NOMO-1 (cell line): ENCODE measurements at regions not wholly inside any gene's neighbourhood (a gene's known extent, or its start where the extent isn't known, plus 50 kb on each side); places are given as distances from the start of the nearest gene placed in this dataset.

Experiments
- DNase-seq, 2 experiments: peaks; one replicate each; lab custom pipeline; 2025; ENCODE audit not compliant: unreplicated experiment in 2 of 2; lab: John Stamatoyannopoulos, UW

DNA sequence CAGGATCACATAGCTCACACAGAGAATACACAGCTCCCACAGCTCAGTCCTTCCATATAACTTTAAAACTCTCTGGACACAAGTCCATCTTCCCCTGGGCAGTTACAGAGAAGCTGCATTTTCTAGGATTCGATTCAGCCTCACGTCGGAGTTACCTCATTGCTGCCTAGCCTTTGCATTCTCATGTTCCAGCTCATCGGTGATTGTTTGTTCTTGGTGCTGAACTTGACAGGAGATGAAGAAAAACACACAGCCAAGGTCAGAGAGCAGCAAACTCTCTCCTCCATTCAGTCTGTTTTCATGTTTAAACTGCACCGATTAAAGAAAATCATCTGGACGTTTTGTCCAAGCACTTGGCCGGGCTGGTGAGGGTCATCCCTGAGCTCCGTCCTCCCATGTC, 375.5 kb upstream of the CFAP20DC start:
- DNase-seq = no peak

DNA sequence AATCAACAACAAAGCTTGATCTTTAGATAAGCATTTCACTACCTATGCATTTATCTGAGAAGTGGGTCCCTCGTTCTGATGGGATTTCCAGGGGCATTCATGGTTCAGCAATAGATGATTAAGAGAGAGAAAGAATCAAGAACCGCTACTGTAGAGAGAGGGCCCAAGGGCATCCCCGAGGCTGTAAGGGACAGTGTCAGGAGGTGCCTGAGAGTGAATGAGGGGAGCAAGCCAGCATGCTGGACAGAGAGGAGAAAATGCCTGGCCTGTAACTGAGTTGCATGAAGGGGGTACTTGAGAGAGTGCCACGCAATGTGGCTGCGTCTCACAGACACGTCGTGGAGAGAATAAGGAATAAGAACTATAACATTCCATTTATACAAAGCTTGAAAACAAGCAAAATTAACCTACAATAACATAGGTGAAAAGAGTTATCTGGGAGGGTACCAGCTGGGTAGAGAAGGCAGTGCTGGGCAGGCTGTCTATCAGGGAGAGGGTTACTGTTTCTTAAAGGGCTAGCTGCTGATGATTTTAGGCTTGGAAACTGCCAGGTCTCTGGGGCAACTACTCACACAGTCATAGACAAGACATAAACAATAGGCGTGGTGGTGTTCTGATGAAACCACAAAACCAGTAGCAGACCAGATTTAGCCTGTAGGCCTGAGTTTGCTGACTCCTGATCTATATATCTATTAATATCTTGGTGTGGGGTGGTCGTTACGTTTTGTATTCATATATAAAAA, 374.6 kb upstream of the CFAP20DC start:
- peak; percentile 15 to 64 for DNase-seq

DNA sequence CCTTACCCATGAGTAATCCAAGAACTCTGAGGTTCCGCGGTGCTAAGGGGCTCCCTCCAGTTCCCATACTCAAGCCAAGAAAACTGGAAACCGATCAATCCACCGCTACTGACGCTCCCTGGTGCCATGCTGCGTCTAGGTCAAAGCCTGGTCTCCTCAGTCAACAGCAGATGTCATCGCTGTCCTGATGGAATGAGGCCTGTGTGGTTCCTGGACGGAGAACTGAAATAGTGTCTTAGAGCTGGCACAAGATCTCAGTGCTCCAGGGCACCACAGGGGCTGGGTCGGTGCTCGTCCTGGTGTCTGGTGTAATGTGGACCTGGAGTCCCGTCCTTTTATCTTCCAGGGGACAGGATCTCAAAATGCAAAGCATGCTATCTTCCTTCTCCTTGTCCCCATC, 373.9 kb upstream of the CFAP20DC start:
- no peak for DNase-seq

DNA sequence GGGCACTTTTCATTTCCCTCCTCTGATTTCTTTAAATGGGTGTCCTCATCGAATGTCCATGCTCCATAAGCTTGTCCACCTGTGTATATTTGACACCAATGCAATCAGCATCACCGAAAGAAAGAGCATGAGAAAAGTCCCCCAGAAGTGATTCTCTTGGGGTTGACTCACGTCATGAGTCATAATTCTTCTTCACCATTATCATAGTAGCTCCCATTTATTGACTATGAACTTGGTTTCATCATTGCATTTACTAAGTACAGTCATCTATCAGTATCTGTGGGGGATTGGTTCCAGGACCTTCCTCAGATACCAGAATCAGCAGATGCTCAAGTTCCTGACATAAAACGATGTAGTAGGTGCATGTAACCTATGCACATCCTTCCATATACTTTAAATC, 372.5 kb upstream of the CFAP20DC start:
- DNase-seq = no peak

DNA sequence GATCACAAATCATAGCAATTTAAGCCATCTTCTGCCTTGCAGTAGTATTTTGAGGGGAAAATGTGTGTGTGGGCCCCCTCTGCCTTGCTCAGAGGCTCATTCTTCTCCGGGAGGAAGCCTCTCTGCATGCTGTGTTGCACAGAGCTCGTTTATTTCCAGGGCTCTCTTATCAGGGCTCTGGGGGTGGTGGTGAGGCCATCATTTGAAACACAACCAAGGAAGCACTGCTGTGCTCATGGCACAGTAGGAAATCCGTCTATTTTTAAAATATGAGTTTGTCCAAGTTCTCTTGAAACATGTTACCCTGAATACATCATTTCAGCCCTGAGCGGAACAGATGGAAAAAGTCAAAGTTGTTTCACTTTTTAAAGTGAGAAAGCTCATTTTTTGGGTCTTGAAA, 369.0 kb upstream of the CFAP20DC start:
- DNase-seq = no peak

DNA sequence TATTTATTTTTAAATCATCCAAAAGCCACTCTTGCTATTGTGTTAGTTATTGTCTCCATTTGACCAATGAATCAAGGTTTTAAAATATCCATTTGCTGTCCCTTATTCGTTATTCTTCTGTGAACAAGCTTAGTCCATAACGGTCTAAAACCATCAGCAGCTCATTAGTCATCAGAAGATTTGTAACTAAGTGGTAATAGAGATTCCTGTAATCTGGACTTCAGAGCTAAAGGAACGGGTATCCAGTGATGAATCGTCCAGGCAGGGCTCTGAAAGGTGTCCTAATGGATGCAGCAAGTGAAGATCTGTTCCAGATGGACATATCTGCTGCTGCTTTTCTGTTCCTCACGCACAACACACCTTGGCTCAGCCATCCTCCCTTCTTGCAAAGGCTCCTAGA, 362.7 kb upstream of the CFAP20DC start:
- no peak for DNase-seq

DNA sequence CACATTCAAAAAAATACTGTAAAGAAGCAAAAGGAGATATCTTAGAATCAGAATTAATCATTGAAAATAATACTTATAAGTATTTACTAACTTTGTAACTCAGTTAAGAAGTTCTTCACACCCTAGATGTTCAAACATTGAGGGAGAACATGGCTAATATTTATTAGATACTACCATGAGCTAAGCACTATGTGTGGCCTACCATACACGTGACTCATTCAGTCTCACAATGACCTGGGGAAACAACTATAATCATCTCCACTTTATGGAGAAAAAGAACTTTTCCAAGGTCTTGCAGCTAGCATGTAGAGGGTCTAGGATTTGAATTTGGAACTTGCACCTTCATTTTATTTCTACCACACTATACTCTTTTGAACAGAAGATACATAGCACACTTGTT, 361.9 kb upstream of the CFAP20DC start:
- no peak for DNase-seq

DNA sequence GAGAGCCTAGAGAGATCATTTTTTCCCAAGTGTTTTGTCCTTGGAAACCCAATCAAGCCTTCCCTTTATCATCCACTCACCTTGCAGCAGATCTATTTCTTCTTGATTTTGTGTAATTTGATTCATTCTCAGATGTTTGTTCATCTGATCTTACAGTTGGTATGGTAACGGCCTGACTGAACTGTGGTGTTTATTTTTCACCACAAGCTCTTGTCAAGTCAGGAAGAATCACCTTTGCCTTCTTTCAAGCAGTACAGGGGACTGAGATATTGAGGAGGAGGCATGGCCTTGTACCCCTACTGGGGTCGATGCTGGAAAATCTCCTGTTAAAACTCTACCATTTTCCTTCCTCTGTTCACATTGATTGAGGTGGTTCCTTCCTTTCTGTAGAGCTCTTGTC, 361.4 kb upstream of the CFAP20DC start:
- no peak for DNase-seq

DNA sequence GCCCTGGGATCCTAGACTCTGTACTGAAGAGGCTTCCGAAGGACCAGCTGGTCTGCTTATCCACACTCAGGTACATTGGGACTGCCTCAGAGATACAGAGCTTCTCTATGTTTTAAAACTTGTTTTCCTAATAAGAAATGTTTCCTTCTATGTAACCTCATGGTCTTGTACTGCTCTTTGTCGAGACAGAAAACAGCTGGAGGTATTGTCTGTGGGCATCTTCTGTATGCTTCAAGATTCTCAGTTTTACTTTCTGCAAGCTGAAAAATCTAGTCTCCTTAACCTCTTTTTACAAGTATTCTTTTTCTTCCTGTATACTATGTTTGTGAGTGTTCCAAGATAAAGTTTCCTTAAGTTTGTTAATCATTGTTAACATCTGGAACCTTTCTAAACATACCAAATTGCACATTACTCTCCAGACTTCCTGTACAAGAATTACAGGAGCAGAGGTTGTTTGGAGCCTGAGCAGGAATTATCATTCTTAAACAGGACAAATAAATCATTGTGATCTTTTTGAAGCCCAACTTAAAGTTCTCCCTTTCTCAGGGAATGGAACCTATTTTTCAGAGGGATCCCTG, 358.3 kb upstream of the CFAP20DC start:
- no peak for DNase-seq

DNA sequence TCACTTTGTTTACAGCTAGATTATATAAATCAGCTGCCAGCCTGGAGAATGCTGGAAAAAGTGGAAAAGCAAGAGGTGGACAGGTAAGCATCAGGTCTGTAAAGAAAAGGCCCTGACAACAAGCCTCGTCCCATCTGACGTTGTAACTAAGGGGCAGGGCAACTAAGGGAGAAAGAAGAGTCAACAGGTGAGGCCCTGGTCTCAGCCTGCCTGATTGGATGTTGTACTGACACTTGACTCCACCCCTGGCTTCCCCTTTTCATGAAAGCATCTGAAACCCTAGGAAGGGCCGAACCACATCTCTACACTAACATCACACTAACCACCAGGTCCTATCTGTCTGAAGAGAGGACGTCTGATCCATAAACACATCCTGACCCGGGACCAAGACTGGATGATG, 357.6 kb upstream of the CFAP20DC start:
- DNase-seq = no peak

DNA sequence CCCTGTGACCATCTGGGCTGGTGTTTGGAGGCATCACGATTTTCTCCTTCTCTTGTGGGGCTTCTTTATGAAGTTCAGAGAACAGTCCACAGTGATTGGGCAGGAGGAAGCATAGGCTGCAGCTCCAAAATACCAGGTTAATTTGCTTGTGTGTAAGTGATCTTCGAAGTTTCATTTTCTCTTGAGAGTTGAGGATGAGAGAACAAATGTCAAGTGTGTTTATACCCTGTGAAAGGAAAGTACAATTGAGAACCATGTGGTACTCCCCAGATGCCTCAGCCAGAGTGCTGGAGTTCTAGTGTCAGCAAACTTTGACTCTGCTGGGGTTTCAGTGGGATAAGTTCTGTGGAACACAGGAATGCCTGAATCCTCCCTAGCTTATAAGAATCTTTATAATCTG, 357.1 kb upstream of the CFAP20DC start:
- DNase-seq = no peak

DNA sequence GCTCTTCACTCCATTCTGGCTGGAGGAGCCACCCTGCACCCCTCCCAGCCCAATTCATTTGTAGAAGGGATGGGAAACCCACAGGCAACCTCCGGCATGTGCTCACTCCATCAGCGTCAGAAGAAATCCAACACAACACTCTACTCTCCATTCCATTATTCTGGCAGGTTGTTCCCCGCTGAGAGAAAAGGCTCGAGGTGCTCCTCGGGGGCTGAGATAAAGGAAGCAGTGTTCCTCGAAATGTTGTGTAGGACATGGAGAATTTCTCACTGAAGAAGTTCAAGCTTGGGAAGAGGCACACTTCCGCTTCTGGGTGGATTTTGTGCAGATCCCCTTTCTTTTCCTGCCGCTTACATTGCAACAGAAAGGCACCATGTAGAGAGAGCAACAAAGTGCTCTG, 355.0 kb upstream of the CFAP20DC start:
- DNase-seq = no peak

DNA sequence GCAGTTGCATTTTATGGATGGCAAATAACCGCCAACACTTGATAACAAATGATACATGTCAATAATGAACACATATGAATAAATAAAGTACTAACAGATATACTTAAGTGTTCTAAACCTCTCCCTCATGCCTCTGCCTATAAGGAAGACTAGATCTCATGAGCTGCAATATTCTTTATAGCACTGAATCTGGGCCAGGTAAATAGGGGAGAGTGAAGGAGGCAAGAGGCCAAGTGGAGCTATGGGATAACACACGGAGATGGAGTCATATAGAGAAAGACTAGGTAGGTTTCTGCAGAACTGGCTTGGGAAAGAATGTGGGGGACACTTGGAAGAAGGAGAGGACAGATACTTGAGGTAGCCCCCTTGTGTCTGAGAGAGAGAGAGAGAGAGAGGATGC, 354.2 kb upstream of the CFAP20DC start:
- no peak for DNase-seq

DNA sequence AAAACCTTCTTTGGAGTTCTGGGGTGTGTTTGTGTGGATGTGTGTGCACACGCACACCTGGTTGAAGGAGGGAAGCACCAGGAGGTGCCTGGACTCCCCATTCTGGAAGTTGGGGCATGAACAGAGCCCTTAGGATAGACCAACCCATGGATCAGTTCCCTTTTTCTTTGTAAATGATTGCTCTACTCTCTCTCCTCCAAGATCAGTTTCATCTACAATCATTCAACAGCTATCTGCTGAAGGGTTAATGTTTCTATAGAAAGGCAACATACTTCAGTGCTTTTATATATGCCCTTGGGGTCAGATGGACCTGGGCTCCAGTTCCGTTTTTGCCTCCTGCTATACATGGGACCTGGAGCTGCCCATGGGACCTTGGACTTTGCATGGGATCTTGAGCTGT, 352.1 kb upstream of the CFAP20DC start:
- no peak for DNase-seq

DNA sequence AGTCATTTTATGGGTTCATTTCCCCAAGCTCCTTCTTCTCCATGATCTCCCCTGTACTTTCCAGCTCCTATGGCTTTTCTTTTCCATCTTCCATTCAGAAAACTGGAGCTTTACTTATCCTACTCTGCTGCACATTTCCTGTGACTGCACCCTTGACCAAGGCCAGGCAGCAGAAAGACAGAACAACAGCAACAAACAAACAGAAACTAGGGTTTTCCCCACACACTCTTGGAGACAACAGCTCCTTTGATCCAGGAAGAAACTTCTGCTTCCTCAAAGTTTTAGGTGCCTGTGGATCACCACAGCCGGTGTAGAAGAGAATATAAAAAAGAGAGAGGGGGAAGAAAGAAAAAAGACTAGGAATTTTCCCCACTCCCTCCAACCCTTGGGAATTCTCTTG, 342.3 kb upstream of the CFAP20DC start:
- no peak for DNase-seq

DNA sequence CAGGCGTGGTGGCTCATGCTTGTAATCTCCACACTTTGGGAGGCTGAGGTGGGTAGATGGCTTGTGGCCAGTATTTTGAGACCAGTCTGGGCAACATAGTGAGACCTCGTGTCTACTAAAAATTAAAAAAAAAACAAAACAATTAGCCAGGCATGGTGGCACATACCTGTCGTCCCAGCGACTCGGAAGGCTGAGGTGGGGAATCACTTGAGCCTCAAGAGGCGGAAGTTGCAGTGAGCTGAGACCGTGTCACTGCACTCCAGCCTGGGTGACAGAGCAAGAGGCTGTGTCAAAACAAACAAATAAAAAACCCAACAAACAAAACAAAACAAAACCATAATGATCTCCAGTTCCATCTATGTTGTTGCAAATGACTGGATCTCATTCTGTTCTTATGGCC, 341.3 kb upstream of the CFAP20DC start:
- DNase-seq = no peak

DNA sequence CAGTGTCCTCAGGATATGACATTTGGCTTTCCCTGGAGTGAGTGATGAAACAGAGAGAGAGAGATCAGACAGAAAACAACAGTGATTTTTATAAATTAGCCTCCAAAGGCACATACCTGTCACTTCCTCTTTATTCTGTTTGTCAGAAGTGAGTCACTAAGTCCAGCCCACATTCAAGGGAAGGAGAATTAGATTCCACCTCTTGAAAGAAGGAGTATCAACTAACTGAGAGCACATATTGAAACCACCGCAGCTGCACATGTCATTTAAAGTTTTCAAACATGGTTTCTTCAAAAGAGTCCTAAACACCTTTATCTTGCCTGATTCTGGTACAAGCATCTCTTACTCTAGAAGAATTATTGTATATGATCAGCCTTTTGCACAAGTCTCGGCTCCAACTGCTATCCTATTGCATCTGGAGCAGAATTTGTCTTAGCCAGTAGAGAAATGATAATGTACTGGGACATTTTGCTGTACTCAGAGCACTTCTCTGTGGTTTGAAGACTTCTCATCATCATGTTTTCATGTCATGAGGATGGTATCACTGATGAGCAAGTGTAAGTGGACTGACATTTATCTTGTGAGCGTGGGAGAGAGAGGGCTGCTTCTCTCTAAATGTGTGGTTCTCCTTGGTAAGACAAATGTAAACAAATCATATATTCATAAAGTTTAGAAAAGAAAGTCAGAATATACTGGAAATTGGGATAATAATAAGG, 338.9 kb upstream of the CFAP20DC start:
- peak in 1 of 2 experiments; percentile 27 for DNase-seq

DNA sequence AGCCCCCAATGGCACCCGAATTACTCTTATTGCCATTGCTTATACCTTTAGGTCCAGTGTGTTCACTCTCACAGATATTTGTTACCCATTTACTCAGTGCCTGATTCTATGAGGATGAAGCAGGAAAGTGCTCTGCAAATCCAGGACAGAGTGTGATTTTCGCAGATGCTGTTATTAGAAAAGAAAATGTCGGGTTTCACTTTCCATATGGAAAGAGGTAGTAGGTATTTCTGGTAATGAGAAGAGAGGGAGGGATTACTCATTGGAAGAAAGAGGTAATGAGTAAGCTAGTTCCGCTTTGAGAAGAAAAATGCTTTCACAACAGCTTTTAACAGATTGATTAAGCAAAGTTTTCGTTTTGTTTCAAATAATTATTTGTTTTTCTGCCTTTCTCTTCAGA, 336.3 kb upstream of the CFAP20DC start:
- DNase-seq = peak; percentile 24 to 91

DNA sequence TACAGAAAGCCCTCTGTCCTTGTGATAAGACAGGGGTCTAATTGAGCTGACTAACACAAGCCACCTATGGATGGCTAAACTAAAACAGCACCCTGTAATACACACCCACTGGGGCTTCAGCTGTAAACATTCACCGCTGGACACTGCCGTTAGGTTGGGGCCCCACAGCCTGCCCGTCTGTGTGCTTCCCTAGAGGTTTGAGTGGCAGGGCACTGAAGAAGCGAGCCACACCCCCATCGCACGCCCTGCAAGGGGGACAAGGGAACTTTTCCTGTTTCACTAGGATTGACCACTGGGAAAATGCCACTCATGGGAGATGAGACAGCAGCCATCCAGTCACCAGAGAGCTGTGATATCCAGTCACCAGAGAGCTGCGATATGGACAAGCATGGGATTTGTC, 335.7 kb upstream of the CFAP20DC start:
- no peak for DNase-seq

DNA sequence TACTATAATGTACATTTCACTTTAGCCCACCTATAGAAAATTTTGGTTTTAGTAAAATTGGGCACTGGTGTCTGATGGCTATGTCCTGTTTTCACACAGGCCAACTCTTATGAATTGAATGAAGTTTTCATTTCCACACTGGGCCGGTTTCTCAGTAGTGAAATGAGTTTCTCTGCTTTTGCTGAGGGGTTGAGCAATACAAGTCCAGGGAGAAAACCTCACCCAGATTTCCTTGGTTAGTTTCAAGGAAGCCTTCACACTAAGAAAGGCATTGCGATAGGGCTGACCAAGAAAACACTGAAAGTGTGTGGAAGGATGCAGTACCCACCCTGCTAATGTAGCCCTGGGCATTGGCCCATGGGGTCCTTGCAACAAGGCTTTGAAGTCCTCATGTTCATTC, 331.5 kb upstream of the CFAP20DC start:
- no peak for DNase-seq

DNA sequence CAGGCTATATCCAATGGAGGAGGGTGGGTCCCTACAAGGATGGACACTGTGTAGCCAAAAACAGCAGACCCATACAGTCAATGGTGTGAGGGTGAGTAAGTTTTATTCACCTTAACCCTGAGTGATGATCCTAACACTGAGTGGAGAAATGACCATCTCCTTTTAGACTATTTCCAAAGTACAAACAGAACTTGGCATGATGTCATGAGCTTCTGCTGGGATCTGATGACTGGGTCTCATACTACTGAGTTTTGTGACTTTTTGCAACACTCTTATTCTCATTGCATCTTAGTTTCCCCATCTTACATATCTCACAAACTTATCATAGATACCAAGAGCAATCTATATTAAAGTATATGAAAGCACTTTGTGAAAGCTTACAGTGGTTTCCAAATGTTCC, 330.3 kb upstream of the CFAP20DC start:
- no peak for DNase-seq

DNA sequence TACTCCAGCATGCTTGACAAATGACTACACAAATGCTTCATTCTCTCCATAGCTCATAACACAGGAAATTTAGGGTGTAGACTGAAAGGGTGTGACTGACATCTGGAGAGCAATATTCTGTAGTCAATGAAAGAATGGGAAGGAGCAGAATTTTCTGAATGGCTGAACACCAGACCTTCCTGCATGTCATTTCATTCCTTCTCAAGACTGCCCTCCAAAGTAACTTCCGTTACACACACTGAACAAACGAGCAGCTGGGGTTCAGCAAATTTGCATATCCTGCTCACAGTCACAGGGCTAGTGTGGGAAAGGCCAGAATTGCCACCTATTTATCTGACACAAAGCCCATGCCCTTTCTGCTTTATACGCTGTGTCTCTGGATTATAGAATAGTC, 325.0 kb upstream of the CFAP20DC start:
- DNase-seq = no peak
